ENCODE measurements at regions not wholly inside any gene's neighbourhood (a gene's known extent, or its start where the extent isn't known, plus 50 kb on each side); places are given as distances from the start of the nearest gene placed in this dataset.

- no peak overlapping the region for H2BK5ac ChIP-seq (ENCODE audit: low read depth, low read length, poor library complexity, severe bottlenecking)
- H3K9me1 ChIP-seq (ENCODE audit: insufficient read depth, low read length) = no peaks in the 10 kb centered on the region
- no peak overlapping the region for H2BK120ac ChIP-seq (ENCODE audit: low read depth, low read length)
- no CpG with 5 or more reads among the region's 3 CpGs for WGBS, 2 experiments (ENCODE audit: extremely low coverage in 2 of 2, insufficient read length in 1 of 2)
- TF ChIP-seq MAFK (IDR thresholded peaks at IDR 0.05; ENCODE audit: low read depth, low read length) = no peak
- TF ChIP-seq NFE2L2 (IDR thresholded peaks at IDR 0.05; ENCODE audit: low read depth, low read length) = no peak
- no peak for TF ChIP-seq RFX5 (IDR thresholded peaks at IDR 0.05; ENCODE audit: low read depth, low read length)
- TF ChIP-seq MAZ (IDR thresholded peaks at IDR 0.05; ENCODE audit: borderline replicate concordance, low read depth, low read length) = no peak
- no peak for TF ChIP-seq CEBPB (IDR thresholded peaks at IDR 0.05; ENCODE audit: low read depth, low read length)
- TF ChIP-seq CHD1 (IDR thresholded peaks at IDR 0.05; ENCODE audit: low read depth, low read length) = no peak
- TF ChIP-seq BHLHE40 (IDR thresholded peaks at IDR 0.05; ENCODE audit: low read depth, low read length) = no peak
- TF ChIP-seq USF2 (IDR thresholded peaks at IDR 0.05; ENCODE audit: low read depth, low read length) = no peak
- TF ChIP-seq POLR2A (IDR thresholded peaks at IDR 0.05; ENCODE audit: low read depth, low read length) = no peak
- no peak for TF ChIP-seq RAD21 (IDR thresholded peaks at IDR 0.05; ENCODE audit: low read length)
- no peak for TF ChIP-seq MXI1 (IDR thresholded peaks at IDR 0.05; ENCODE audit: borderline replicate concordance, low read depth, low read length)
- no peak for TF ChIP-seq FOS (IDR thresholded peaks at IDR 0.05; ENCODE audit: low read depth, low read length)
- TF ChIP-seq SMC3 (IDR thresholded peaks at IDR 0.05; ENCODE audit: low read depth, low read length) = no peak
- no peak overlapping the region for H2AFZ ChIP-seq (replicated peaks; ENCODE audit: low read length, poor library complexity)
- H3K4me3 ChIP-seq (ENCODE audit: insufficient read depth, low read depth, low read length) = no peak overlapping the region
- H3K9me3 ChIP-seq (ENCODE audit: control insufficient read depth, insufficient read depth, low read length) = peaks cover 4% of the 10 kb centered on the region; the same call in 1 of the 2 replicates
- no peak overlapping the region for H4K5ac ChIP-seq (ENCODE audit: low read depth, low read length)
- no peak overlapping the region for H3K23ac ChIP-seq (ENCODE audit: low read depth, low read length)
- H2AK9ac ChIP-seq (replicated peaks; ENCODE audit: low read depth, low read length, poor library complexity) = no peak overlapping the region
- no peak overlapping the region for H3K14ac ChIP-seq (replicated peaks; ENCODE audit: low read depth, low read length)
- no peak overlapping the region for H3K18ac ChIP-seq (ENCODE audit: low read depth, low read length)
- no peak overlapping the region for H2AK5ac ChIP-seq (ENCODE audit: low read depth, low read length)
- dilution Hi-C loops (cut with HindIII; ENCODE audit: low sequenced_read_pairs, unreplicated experiment) = no loop called here
- no peak overlapping the region for H3K9ac ChIP-seq (ENCODE audit: low read depth, low read length)
- H3K4me1 ChIP-seq (ENCODE audit: control insufficient read depth, insufficient read depth, low read length) = no peaks in the 10 kb centered on the region
- no peaks in the 10 kb centered on the region for H3K27me3 ChIP-seq (ENCODE audit: control insufficient read depth, insufficient read depth, low read length)
- intact Hi-C loops (cut with micrococcal nuclease) = no loop called here
- no peak overlapping the region for H3K4ac ChIP-seq (ENCODE audit: low read depth, low read length)
- no peak overlapping the region for H4K91ac ChIP-seq (ENCODE audit: insufficient read depth, low read depth, low read length)
- no peak overlapping the region for H2BK20ac ChIP-seq (ENCODE audit: low read depth, low read length)
- DNase-seq (no peak), ATAC-seq (ENCODE audit: low read depth) (no peak)
- H4K8ac ChIP-seq (ENCODE audit: low read depth in 2 of 2, low read length in 2 of 2) = no peak overlapping the region
- H3K27ac ChIP-seq (ENCODE audit: insufficient read depth, low read length) = no peak overlapping the region
- ChIA-PET CTCF (no interaction called here), POLR2A (ENCODE audit: unreplicated experiment) (no interaction called here)
- no peaks in the 10 kb centered on the region for H3K36me3 ChIP-seq (ENCODE audit: control insufficient read depth, insufficient read depth, low read length)
- H3K4me2 ChIP-seq (ENCODE audit: low read depth, low read length) = no peak overlapping the region
- no peaks in the 10 kb centered on the region for H3K79me1 ChIP-seq (ENCODE audit: low read depth in 1 of 2, low read length in 2 of 2)
- in situ Hi-C loops (cut with MboI; ENCODE audit: low sequenced_read_pairs) = no loop called here
- H3K56ac ChIP-seq (ENCODE audit: extremely low read depth, insufficient read depth, low read length) = no peak overlapping the region
- no TSS peak for BruUV-seq (replicated peaks)
- H4K20me1 ChIP-seq (ENCODE audit: insufficient read depth, low read length) = no peaks in the 10 kb centered on the region
- H2BK15ac ChIP-seq (ENCODE audit: low read depth, low read length) = no peak overlapping the region
Measured at GRCh38 chr7:49091089-49091488, 166.7 kb downstream of the CDC14C start.

All from IMR-90 (cell line).